H9 (cell line): ENCODE measurements at regions not wholly inside any gene's neighbourhood (a gene's known extent, or its start where the extent isn't known, plus 50 kb on each side); places are given as distances from the start of the nearest gene placed in this dataset.

ENCODE experiments used
- DNase-seq: peaks from one replicate; pipeline ENCODE4 v3.0.0-alpha.2; 2017
- H2AFZ ChIP-seq: one replicate; pipeline ENCODE4 v1.6.1; 2013; ENCODE audit warnings: mild to moderate bottlenecking, low read length, control low read depth, moderate library complexity
- H2AK5ac ChIP-seq: 2 replicates; pipeline ENCODE4 v1.6.1; 2013; ENCODE audit warnings: low read length, control low read depth, mixed read lengths; ENCODE audit not compliant: insufficient read length
- H2BK120ac ChIP-seq: one replicate; pipeline ENCODE4 v1.6.1; 2013; ENCODE audit warnings: low read depth, mild to moderate bottlenecking, low read length, control low read depth, inconsistent platforms; ENCODE audit not compliant: poor library complexity, severe bottlenecking
- H2BK12ac ChIP-seq: 2 replicates; pipeline ENCODE4 v1.6.1; 2013; ENCODE audit warnings: low read length, control low read depth, mixed read lengths, low read depth; ENCODE audit not compliant: insufficient read length
- H2BK15ac ChIP-seq: 2 replicates; pipeline ENCODE4 v1.6.1; 2013; ENCODE audit warnings: low read depth, low read length, control low read depth
- H2BK20ac ChIP-seq: one replicate; pipeline ENCODE4 v1.6.1; 2013; ENCODE audit warnings: low read depth, mild to moderate bottlenecking, low read length, control low read depth, inconsistent platforms; ENCODE audit not compliant: poor library complexity, severe bottlenecking
- H2BK5ac ChIP-seq: 2 replicates; pipeline ENCODE4 v1.6.1; 2013; ENCODE audit warnings: low read length, control low read depth, mixed read lengths; ENCODE audit not compliant: insufficient read length
- H3K14ac ChIP-seq: 2 replicates; pipeline ENCODE4 v1.6.1; 2013; ENCODE audit warnings: low read length, control low read depth; ENCODE audit not compliant: insufficient read depth
- H3K18ac ChIP-seq: 2 replicates; pipeline ENCODE4 v1.6.1; 2013; ENCODE audit warnings: low read depth, mild to moderate bottlenecking, mixed read lengths, low read length, control low read depth; ENCODE audit not compliant: insufficient read length
- H3K23ac ChIP-seq: 2 replicates; pipeline ENCODE4 v1.6.1; 2013; ENCODE audit warnings: low read length, control low read depth, mixed read lengths, low read depth; ENCODE audit not compliant: insufficient read length
- H3K23me2 ChIP-seq: 2 replicates; pipeline ENCODE4 v1.6.1; 2013; ENCODE audit warnings: low read depth, mild to moderate bottlenecking, mixed read lengths, low read length, control low read depth; ENCODE audit not compliant: insufficient read length, poor library complexity, severe bottlenecking
- H3K27ac ChIP-seq: 2 replicates; pipeline ENCODE4 v1.5.1; 2013; ENCODE audit warnings: low read length, control low read depth, mixed read lengths, low read depth; ENCODE audit not compliant: insufficient read length
- H3K27me3 ChIP-seq: 2 replicates; pipeline ENCODE4 v1.6.1; 2013; ENCODE audit warnings: low read length, control low read depth, inconsistent platforms; ENCODE audit not compliant: insufficient read depth
- H3K4ac ChIP-seq: 2 replicates; pipeline ENCODE4 v1.6.1; 2013; ENCODE audit warnings: low read depth, mild to moderate bottlenecking, control low read depth, inconsistent platforms, low read length, moderate library complexity
- H3K4me1 ChIP-seq: 2 replicates; pipeline ENCODE4 v1.6.1; 2013; ENCODE audit warnings: low read length, control low read depth, inconsistent platforms; ENCODE audit not compliant: insufficient read depth
- H3K4me2 ChIP-seq: 2 replicates; pipeline ENCODE4 v1.6.1; 2013; ENCODE audit warnings: low read length, control low read depth, mixed read lengths; ENCODE audit not compliant: insufficient read length, insufficient read depth
- H3K56ac ChIP-seq: 2 replicates; pipeline ENCODE4 v1.6.1; 2013; ENCODE audit warnings: low read depth, mild to moderate bottlenecking, mixed read lengths, low read length, control low read depth; ENCODE audit not compliant: insufficient read length
- H3K79me1 ChIP-seq: 2 replicates; pipeline ENCODE4 v1.6.1; 2013; ENCODE audit warnings: low read depth, mild to moderate bottlenecking, moderate library complexity, low read length, control low read depth, inconsistent platforms; ENCODE audit not compliant: insufficient read depth, poor library complexity, severe bottlenecking
- H3K79me2 ChIP-seq: 2 replicates; pipeline ENCODE4 v1.6.1; 2013; ENCODE audit warnings: low read length, control low read depth, inconsistent platforms; ENCODE audit not compliant: insufficient read depth
- H3K9ac ChIP-seq: 2 replicates; pipeline ENCODE4 v1.6.1; 2013; ENCODE audit warnings: low read length, control low read depth, mixed read lengths; ENCODE audit not compliant: insufficient read length; ENCODE audit errors: extremely low read depth
- H3K9me3 ChIP-seq: one replicate; pipeline ENCODE4 v1.6.1; 2013; ENCODE audit warnings: low read depth, low read length, inconsistent platforms; ENCODE audit not compliant: control insufficient read depth
- H3T11ph ChIP-seq: one replicate; pipeline ENCODE4 v1.6.1; 2013; ENCODE audit warnings: mild to moderate bottlenecking, low read length, control low read depth, inconsistent platforms
- H4K20me1 ChIP-seq: one replicate; pipeline ENCODE4 v1.6.1; 2013; ENCODE audit not compliant: control insufficient read depth, insufficient read length, insufficient read depth
- H4K5ac ChIP-seq: 2 replicates; pipeline ENCODE4 v1.6.1; 2013; ENCODE audit warnings: low read depth, mild to moderate bottlenecking, mixed read lengths, low read length, control low read depth; ENCODE audit not compliant: insufficient read length
- H4K8ac ChIP-seq: replicated peaks from 2 replicates; pipeline ENCODE4 v1.6.1; 2013; ENCODE audit warnings: low read length, control low read depth, mixed read lengths, low read depth; ENCODE audit not compliant: insufficient read length
- H4K91ac ChIP-seq: 2 replicates; pipeline ENCODE4 v1.6.1; 2013; ENCODE audit warnings: low read depth, mild to moderate bottlenecking, moderate library complexity, mixed read lengths, low read length, control low read depth; ENCODE audit not compliant: insufficient read length
- H3K27ac Mint-ChIP-seq, 3 experiments: 2 replicates in 2 of 3; 3 replicates in 1 of 3; pipeline ENCODE4 v1.8.0; 2020 to 2021; ENCODE audit warnings: mixed read lengths in 3 of 3, mild to moderate bottlenecking in 1 of 3, moderate library complexity in 1 of 3
- H3K27me3 Mint-ChIP-seq: 2 replicates; pipeline ENCODE4 v1.8.0; 2021; ENCODE audit warnings: low read depth, mild to moderate bottlenecking, moderate library complexity, mixed read lengths
- H3K36me3 Mint-ChIP-seq, 3 experiments: 2 replicates in 2 of 3; 3 replicates in 1 of 3; pipeline ENCODE4 v1.8.0; 2020 to 2021; ENCODE audit warnings: low read depth in 3 of 3, mixed read lengths in 3 of 3; ENCODE audit not compliant: insufficient read depth in 1 of 3
- H3K4me1 Mint-ChIP-seq, 2 experiments: 2 replicates each; pipeline ENCODE4 v1.8.0; 2020; ENCODE audit warnings: mixed read lengths in 2 of 2
- H3K4me3 Mint-ChIP-seq, 2 experiments: 2 replicates in 1 of 2; 3 replicates in 1 of 2; pipeline ENCODE4 v1.8.0; 2020 to 2021; ENCODE audit warnings: mild to moderate bottlenecking in 2 of 2, mixed read lengths in 2 of 2, moderate library complexity in 1 of 2
- H3K9me3 Mint-ChIP-seq, 2 experiments: 2 replicates in 1 of 2; 3 replicates in 1 of 2; pipeline ENCODE4 v1.8.0; 2020; ENCODE audit warnings: mild to moderate bottlenecking in 2 of 2, mixed read lengths in 2 of 2, moderate library complexity in 1 of 2
- CTCF ChIP-seq: fragments of 200-600 bp; sonication (generic); conservative IDR thresholded peaks from 3 replicates; pipeline ENCODE4 v1.8.0; 2021; ENCODE audit warnings: antibody characterized with exemption, mild to moderate bottlenecking
- WGBS: extraction: QIAGEN DNeasy Blood & Tissue Kit; methylation state at CpG from one replicate; pipeline ENCODE4 v1.1.7; 2013; ENCODE audit warnings: missing lambda C conversion rate, low lambda C conversion rate, mixed read lengths; ENCODE audit not compliant: insufficient read length; ENCODE audit errors: extremely low coverage; 5-methylcytosine and 5-hydroxymethylcytosine counted together

GRCh38 chr11:72512956-72513355 is 78.6 kb upstream of the CLPB start:
- Histone ChIP-seq H4K91ac (no peak overlapping the region), H3K9me3 (no peaks in the 10 kb centered on the region), H3K4ac (no peak overlapping the region), H3K27ac (no peak overlapping the region), H3K4me2 (no peak overlapping the region), H3K23me2 (no peaks in the 10 kb centered on the region), H3K4me1 (no peaks in the 10 kb centered on the region), H4K8ac (no peak overlapping the region), H3K79me2 (no peaks in the 10 kb centered on the region), H3T11ph (no peak overlapping the region), H4K20me1 (no peaks in the 10 kb centered on the region), H3K9ac (no peak overlapping the region), H2BK5ac (no peak overlapping the region), H3K23ac (no peak overlapping the region), H3K18ac (no peak overlapping the region), H4K5ac (no peak overlapping the region), H3K56ac (no peak overlapping the region), H3K14ac (no peak overlapping the region), H2BK12ac (no peak overlapping the region), H3K27me3 (no peaks in the 10 kb centered on the region), H2AFZ (no peak overlapping the region), H2BK20ac (no peak overlapping the region), H2BK120ac (no peak overlapping the region), H3K79me1 (no peaks in the 10 kb centered on the region), H2BK15ac (no peak overlapping the region), H2AK5ac (no peak overlapping the region)
- no peak for DNase-seq
- peaks cover 19% of the 10 kb centered on the region for H3K27me3 Mint-ChIP-seq
- no peak overlapping the region for H3K27ac Mint-ChIP-seq
- H3K9me3 Mint-ChIP-seq = peaks cover 36 to 38% of the 10 kb centered on the region in 2 experiments
- no peak overlapping the region for H3K4me3 Mint-ChIP-seq
- peaks cover 6 to 27% (median 10%) of the 10 kb centered on the region in 3 experiments for H3K36me3 Mint-ChIP-seq
- no peaks in the 10 kb centered on the region for H3K4me1 Mint-ChIP-seq
- whole genome bisulfite sequencing = no CpG with 5 or more reads among the region's 3 CpGs
- no peak for TF ChIP-seq CTCF
